Progenitor cell of endocrine pancreas (in vitro differentiated cells): ENCODE measurements at regions not wholly inside any gene's neighbourhood (a gene's known extent, or its start where the extent isn't known, plus 50 kb on each side); places are given as distances from the start of the nearest gene placed in this dataset.

ENCODE experiments used
- DNase-seq: peaks from one replicate; pipeline ENCODE4 v3.0.0; 2021; ENCODE audit warnings: low spot score; ENCODE audit not compliant: unreplicated experiment
- H3K27ac Mint-ChIP-seq: 2 replicates; pipeline ENCODE4 v1.8.0; 2021; ENCODE audit warnings: mild to moderate bottlenecking, moderate library complexity, mixed read lengths
- H3K27me3 Mint-ChIP-seq: 2 replicates; pipeline ENCODE4 v1.8.0; 2021; ENCODE audit warnings: mixed read lengths
- H3K36me3 Mint-ChIP-seq: 2 replicates; pipeline ENCODE4 v1.8.0; 2022; ENCODE audit warnings: mixed read lengths; ENCODE audit not compliant: insufficient read depth
- H3K4me1 Mint-ChIP-seq: 2 replicates; pipeline ENCODE4 v1.8.0; 2021; ENCODE audit warnings: low read depth, mixed read lengths
- H3K4me3 Mint-ChIP-seq: 2 replicates; pipeline ENCODE4 v1.8.0; 2021; ENCODE audit warnings: low read depth, mild to moderate bottlenecking, moderate library complexity, mixed read lengths
- H3K9me3 Mint-ChIP-seq: 2 replicates; pipeline ENCODE4 v1.8.0; 2021; ENCODE audit warnings: low read depth, mixed read lengths
- TF ChIP-seq, protein P1 (sequence below): fragments of 200-600 bp; sonication (generic); IDR thresholded peaks from one replicate; pipeline ENCODE4 v1.5.0; 2021; ENCODE audit warnings: antibody characterized with exemption, mild to moderate bottlenecking; ENCODE audit not compliant: unreplicated experiment

DNA sequence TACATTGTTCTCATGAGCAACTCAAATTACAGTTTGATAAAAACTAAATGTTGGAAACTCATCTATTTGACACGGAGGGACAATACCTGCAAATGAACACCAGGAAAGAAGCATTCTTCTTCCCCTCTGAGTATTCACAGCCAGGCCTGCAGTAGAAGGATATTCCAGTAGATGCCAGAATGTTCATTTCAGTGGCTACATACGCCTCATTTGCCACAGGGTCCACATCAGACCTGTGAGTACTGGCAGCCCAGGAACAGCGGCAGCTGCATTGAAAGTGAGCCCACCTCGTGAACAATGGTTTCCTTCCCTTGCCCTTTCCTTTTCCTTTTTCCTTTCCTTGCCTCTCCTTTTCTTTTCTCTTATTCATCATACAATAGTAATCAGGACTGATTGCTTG, 81.1 kb upstream of the NEIL3 start:
- Mint-ChIP-seq H3K4me1 (peaks cover 5% of the 10 kb centered on the region), H3K27me3 (no peaks in the 10 kb centered on the region), H3K9me3 (peaks cover 3% of the 10 kb centered on the region), H3K4me3 (no peak overlapping the region), H3K27ac (no peak overlapping the region), H3K36me3 (no peaks in the 10 kb centered on the region)
- TF ChIP-seq, protein P1, sequence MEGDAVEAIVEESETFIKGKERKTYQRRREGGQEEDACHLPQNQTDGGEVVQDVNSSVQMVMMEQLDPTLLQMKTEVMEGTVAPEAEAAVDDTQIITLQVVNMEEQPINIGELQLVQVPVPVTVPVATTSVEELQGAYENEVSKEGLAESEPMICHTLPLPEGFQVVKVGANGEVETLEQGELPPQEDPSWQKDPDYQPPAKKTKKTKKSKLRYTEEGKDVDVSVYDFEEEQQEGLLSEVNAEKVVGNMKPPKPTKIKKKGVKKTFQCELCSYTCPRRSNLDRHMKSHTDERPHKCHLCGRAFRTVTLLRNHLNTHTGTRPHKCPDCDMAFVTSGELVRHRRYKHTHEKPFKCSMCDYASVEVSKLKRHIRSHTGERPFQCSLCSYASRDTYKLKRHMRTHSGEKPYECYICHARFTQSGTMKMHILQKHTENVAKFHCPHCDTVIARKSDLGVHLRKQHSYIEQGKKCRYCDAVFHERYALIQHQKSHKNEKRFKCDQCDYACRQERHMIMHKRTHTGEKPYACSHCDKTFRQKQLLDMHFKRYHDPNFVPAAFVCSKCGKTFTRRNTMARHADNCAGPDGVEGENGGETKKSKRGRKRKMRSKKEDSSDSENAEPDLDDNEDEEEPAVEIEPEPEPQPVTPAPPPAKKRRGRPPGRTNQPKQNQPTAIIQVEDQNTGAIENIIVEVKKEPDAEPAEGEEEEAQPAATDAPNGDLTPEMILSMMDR = no peak
- no peak for DNase-seq

DNA sequence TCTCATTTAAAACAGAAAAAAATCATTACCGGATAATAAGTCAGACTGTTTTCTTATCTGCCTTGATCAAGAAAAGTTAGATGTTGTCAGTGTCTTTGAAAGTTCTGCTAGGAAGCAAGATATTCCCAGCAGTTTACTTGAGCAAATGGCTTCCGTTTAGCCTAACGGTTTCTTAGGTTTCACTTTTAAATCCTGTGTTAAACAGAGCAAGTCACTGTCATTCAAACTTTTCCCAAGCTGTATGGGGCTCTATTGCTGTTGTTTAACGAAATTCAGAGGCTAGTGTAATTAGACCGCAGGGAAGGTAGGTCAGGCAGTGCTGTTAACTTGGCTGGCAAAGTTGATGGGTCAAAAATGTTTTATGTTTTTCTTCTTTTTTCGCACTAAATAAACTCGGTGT, 80.3 kb upstream of the NEIL3 start:
- Mint-ChIP-seq H3K27me3 (no peaks in the 10 kb centered on the region), H3K27ac (no peak overlapping the region), H3K9me3 (peaks cover 3% of the 10 kb centered on the region), H3K4me1 (peaks cover 5% of the 10 kb centered on the region), H3K4me3 (no peak overlapping the region), H3K36me3 (no peaks in the 10 kb centered on the region)
- DNase-seq = no peak
- TF ChIP-seq, protein P1 = no peak

DNA sequence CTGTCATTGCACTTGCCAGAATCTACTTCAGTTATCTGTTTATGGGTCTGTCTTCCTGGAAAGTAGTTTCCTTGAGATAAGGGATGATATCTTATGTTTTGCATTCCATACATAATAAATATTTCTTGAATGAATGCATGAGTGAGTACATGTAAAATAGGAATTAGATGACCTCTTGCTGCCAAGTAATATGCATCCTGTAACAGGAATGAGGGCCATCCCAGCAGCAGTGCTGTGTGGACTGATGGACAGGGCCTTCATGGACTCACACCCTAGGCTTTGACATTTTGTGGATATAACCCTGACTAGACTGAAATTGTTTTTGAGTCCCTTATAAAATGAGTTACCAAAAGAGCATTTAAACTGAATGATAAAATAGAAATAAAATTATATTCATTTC, 77.2 kb upstream of the NEIL3 start:
- Mint-ChIP-seq H3K27ac (no peak overlapping the region), H3K27me3 (no peaks in the 10 kb centered on the region), H3K4me1 (peaks cover 5% of the 10 kb centered on the region), H3K36me3 (no peaks in the 10 kb centered on the region), H3K9me3 (no peaks in the 10 kb centered on the region), H3K4me3 (no peak overlapping the region)
- TF ChIP-seq, protein P1 = no peak
- DNase-seq = no peak

DNA sequence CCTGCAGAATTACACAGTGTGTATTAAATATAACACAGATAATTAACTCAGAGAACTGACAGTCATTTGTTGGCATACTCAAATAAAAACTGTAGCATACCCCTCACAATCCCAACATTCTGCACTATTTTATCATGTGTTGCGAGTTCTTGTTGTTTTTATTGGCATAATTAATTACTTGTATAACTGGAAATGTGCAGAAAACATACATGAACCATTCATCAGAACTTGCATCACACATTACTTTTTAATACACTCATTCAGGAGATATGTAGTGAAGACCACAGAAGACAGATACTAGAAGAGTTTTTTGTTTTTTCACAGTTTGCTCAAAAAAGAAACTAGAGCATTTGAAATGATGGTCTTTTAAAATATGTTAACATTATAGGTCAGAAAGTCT, 74.6 kb upstream of the NEIL3 start:
- Mint-ChIP-seq H3K9me3 (no peaks in the 10 kb centered on the region), H3K27ac (no peak overlapping the region), H3K4me1 (peaks cover 5% of the 10 kb centered on the region), H3K4me3 (no peak overlapping the region), H3K36me3 (no peaks in the 10 kb centered on the region), H3K27me3 (no peaks in the 10 kb centered on the region)
- no peak for DNase-seq
- TF ChIP-seq, protein P1 = no peak

DNA sequence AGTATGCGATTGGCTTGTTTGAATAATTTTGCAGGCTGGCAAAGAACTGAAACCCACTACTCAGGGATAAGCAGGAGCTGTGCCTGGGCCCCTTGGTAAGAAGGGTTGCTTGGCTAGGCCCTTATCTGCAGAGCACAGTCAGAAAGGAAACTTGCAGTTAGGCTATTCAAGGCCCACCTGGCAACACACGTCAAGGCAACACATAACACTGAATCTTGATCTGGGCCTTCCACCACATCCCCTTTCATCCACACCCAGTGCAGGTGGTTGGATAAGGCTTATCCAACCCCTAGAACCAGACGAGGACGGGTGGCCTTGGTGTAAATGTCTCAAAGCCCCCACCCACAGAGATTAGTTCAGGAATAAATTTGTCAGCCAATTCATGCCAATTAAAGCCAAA, 72.8 kb upstream of the NEIL3 start:
- TF ChIP-seq, protein P1 = no peak
- H3K9me3 Mint-ChIP-seq = no peaks in the 10 kb centered on the region
- no peak overlapping the region for H3K27ac Mint-ChIP-seq
- DNase-seq = no peak
- H3K27me3 Mint-ChIP-seq = no peaks in the 10 kb centered on the region
- no peaks in the 10 kb centered on the region for H3K4me1 Mint-ChIP-seq
- H3K4me3 Mint-ChIP-seq = no peak overlapping the region
- no peaks in the 10 kb centered on the region for H3K36me3 Mint-ChIP-seq
